BE2C (cell line): ENCODE measurements at regions not wholly inside any gene's neighbourhood (a gene's known extent, or its start where the extent isn't known, plus 50 kb on each side); places are given as distances from the start of the nearest gene placed in this dataset.

Source experiments
- DNase-seq: peaks from one replicate; pipeline ENCODE4 v3.0.0-alpha.2; 2020
- H3K27me3 ChIP-seq: fragments of 250-450 bp; sonication (Bioruptor Pico); 2 replicates; pipeline ENCODE4 v1.5.1; 2020; ENCODE audit warnings: mild to moderate bottlenecking
- H3K36me3 ChIP-seq: fragments of 250-450 bp; sonication (Bioruptor Pico); 2 replicates; pipeline ENCODE4 v1.5.1; 2020; ENCODE audit warnings: mild to moderate bottlenecking
- H3K4me1 ChIP-seq: fragments of 250-450 bp; sonication (Bioruptor Pico); 2 replicates; pipeline ENCODE4 v1.5.1; 2020
- H3K4me3 ChIP-seq: 2 replicates; pipeline ENCODE4 v1.5.1; 2011; ENCODE audit warnings: low read depth, low read length
- H3K9me3 ChIP-seq: fragments of 250-450 bp; sonication (Bioruptor Pico); 2 replicates; pipeline ENCODE4 v1.5.1; 2020
- TF ChIP-seq, protein P1 (sequence below): IDR thresholded peaks from 2 replicates; pipeline ENCODE4 v1.5.1; 2012; ENCODE audit warnings: mild to moderate bottlenecking, low read depth, low read length

DNA sequence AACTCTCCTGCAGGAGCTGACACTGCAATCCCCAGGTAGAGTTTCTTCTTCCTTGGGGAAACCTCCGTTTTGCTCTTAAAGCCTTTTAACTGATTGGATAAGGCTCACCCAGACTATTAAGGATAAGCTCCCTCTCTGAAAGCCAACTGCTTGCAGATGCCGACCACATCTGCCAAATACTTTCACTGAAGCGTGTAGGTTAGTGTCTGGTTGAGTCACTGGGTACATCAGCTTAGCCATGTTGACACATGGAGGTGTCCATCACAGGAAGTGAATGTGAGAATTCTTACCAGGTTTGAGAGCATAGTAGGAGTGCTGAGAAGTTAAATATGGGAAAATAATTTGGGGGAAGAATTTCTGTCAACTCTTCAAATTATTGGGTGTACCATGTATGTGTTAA is 202.0 kb downstream of the AJAP1 start:
- Histone ChIP-seq H3K4me1 (no peaks in the 10 kb centered on the region), H3K36me3 (no peaks in the 10 kb centered on the region), H3K9me3 (no peaks in the 10 kb centered on the region), H3K4me3 (no peak overlapping the region), H3K27me3 (no peaks in the 10 kb centered on the region)
- TF ChIP-seq, protein P1, sequence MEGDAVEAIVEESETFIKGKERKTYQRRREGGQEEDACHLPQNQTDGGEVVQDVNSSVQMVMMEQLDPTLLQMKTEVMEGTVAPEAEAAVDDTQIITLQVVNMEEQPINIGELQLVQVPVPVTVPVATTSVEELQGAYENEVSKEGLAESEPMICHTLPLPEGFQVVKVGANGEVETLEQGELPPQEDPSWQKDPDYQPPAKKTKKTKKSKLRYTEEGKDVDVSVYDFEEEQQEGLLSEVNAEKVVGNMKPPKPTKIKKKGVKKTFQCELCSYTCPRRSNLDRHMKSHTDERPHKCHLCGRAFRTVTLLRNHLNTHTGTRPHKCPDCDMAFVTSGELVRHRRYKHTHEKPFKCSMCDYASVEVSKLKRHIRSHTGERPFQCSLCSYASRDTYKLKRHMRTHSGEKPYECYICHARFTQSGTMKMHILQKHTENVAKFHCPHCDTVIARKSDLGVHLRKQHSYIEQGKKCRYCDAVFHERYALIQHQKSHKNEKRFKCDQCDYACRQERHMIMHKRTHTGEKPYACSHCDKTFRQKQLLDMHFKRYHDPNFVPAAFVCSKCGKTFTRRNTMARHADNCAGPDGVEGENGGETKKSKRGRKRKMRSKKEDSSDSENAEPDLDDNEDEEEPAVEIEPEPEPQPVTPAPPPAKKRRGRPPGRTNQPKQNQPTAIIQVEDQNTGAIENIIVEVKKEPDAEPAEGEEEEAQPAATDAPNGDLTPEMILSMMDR: no peak
- no peak for DNase-seq

DNA sequence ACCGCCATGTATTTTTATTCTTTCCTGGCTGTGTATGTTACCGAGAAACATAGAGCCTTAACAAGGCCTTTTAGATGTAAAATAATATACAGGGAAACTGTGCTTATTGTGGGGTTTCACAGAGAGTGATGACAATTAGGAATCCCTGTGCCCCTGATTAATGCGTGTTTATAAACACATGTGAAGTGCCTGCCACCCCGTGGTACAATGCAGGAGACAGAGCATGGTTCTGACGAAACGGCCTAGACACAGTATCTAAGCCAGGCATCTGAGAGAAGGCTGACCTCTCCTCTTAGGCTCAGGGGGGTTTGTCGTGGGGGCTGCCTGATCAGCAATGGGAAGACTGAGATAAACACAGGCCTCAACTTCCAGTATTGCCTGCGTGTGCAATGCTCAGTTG is 200.0 kb downstream of the AJAP1 start:
- TF ChIP-seq, protein P1: no peak
- H3K4me3 ChIP-seq: no peak overlapping the region
- no peaks in the 10 kb centered on the region for H3K36me3 ChIP-seq
- no peaks in the 10 kb centered on the region for H3K27me3 ChIP-seq
- DNase-seq: no peak
- no peaks in the 10 kb centered on the region for H3K4me1 ChIP-seq
- H3K9me3 ChIP-seq: no peaks in the 10 kb centered on the region

DNA sequence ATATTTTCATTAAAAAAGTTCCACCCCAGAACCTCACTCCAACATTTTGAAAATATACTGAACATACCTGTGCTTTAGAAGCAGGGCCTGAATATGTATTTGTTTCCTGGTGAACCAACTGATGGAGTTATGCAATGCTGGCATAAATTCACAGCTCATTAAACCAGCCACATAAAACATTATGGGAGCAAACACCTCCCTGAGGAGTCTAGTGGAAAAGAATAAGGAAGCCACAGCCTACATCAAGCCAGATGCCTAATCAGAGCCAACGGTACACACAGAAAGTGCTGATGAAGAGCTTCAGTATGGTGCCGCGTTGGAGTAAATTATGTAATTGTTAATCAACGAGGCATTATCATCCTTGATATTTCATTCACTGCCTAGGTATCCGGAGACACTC is 199.5 kb downstream of the AJAP1 start:
- Histone ChIP-seq H3K4me1 (no peaks in the 10 kb centered on the region), H3K9me3 (no peaks in the 10 kb centered on the region), H3K4me3 (no peak overlapping the region), H3K36me3 (no peaks in the 10 kb centered on the region), H3K27me3 (no peaks in the 10 kb centered on the region)
- no peak for DNase-seq
- TF ChIP-seq, protein P1: no peak

DNA sequence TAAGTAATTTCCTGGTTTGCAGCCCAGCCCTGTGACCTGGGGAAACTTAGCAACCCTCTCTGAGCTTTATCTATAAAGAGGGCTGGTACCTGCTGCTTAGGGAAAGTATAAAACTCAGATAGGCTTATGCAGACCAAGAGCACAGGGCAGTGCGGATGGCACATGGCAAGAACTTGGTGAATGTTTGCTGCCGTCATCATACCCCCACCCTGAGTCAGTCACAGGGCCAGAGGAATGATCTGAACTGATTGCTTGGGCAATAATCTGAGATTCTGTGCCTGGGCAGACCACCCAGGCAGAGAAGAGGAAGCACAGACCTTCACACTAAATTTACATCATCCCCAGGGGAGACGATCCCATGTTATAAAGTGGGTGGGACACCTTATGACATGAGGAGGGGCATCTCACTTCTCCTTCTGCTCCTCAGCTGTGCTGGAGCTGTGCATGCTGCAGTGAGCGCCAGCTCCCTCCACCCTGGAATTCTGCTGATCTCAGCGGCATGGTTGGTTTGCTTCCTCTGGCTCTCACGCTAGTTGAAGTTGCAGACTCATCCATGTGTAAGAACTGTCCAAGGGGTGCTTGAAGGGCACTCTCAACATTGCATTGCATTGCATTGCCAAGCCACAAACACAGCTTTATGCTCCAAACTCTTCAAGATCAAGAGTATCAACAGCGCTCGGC is 197.1 kb downstream of the AJAP1 start:
- Histone ChIP-seq H3K36me3 (no peaks in the 10 kb centered on the region), H3K4me1 (no peaks in the 10 kb centered on the region), H3K27me3 (no peaks in the 10 kb centered on the region), H3K4me3 (no peak overlapping the region), H3K9me3 (no peaks in the 10 kb centered on the region)
- TF ChIP-seq, protein P1: no peak
- no peak for DNase-seq

DNA sequence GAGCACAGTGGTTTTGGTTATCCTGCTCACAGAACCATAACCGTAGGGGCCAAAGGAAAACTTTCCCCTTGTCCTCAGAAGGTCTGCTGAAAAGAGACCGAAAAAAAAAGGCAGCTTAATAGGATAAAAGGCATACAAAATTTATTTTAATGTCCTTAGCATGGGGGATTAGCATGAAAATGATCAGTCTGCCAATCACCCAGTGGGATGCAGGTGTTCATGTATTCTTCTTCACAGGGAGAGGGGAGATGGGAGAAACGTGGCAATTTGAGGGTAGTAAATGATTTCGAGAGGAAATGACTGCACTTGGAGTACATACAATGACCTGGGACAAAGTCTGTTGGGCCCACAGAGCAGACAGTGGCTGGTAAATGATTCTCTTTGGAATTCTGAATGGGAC is 194.0 kb downstream of the AJAP1 start:
- no peaks in the 10 kb centered on the region for H3K27me3 ChIP-seq
- no peaks in the 10 kb centered on the region for H3K9me3 ChIP-seq
- H3K4me1 ChIP-seq: no peaks in the 10 kb centered on the region
- H3K4me3 ChIP-seq: no peak overlapping the region
- H3K36me3 ChIP-seq: no peaks in the 10 kb centered on the region
- TF ChIP-seq, protein P1: no peak
- DNase-seq: no peak

DNA sequence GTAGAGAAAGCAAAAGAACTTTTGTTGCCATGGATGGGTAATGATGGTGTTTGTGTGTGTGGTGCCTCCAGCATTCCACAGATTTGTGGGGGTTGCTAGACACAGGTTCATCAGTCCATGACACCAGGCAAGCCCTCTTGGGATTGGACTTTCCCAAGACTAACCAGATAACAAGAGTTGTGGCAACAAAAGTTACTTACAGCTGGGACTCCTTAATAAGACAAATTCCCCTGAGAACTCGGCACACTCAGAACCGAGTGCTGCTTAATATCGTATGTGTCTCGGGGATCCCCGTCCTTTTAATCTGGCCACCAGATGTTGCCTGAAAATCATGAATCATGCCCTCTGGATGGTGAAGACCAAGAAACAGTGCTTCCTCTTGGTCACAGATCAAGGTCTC is 193.3 kb downstream of the AJAP1 start:
- Histone ChIP-seq H3K27me3 (no peaks in the 10 kb centered on the region), H3K36me3 (no peaks in the 10 kb centered on the region), H3K9me3 (no peaks in the 10 kb centered on the region), H3K4me3 (no peak overlapping the region), H3K4me1 (no peaks in the 10 kb centered on the region)
- TF ChIP-seq, protein P1: no peak
- no peak for DNase-seq
